GM20431 (cell line): ENCODE measurements at regions not wholly inside any gene's neighbourhood (a gene's known extent, or its start where the extent isn't known, plus 50 kb on each side); places are given as distances from the start of the nearest gene placed in this dataset.

Source experiments
- in situ Hi-C: fragments of 300-500 bp; cut with MseI, MboI; formaldehyde crosslinking; loops from one replicate; pipeline ENCODE4 v1.15.0; 2020; ENCODE audit warnings: low sequenced_read_pairs; ENCODE audit not compliant: unreplicated experiment

DNA sequence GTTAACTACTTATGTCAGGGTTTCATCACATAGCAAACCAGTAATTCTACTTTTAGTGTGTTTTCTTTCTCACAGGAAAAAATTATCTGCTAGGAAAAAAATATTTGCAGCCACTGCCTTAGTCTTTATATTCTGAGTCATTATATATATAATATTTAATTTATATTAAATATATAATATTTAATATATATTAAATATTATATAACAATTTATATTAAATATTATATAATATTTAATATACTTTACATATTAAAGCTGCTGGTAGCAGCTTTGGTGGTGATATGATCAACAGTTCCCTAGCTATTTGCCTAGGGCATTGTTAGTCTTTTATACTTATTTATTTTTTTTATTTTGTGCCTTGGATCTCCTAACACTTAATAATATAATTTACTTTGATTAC, 381.6 kb downstream of the STIM2 start:
- in situ Hi-C loops = no loop called here

GRCh38 chr4:27245216-27245615, 384.6 kb downstream of the STIM2 start:
- in situ Hi-C loops = no loop called here

- in situ Hi-C loops = no loop called here
These were observed 388.2 kb downstream of the STIM2 start for GRCh38 chr4:27248829-27249228.

DNA sequence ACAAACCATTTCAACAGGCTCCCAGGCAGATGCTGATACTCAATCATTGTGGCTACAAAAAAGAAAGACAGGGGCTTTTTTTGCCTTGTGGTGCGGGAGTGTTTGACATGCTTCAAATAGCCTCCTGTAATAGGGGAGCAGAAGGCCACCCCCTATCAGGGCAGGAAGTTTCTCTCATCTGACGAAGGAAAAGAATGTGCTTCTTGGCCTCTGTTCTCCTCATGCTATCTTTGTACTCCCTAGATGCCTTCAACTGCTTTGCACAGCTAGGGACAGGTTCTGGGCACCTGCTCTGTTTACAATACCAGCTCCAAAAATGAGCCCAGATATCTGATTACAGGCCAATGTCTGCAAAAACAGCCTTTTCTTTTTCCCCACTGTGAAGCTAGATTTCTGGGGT, 391.1 kb downstream of the STIM2 start:
- in situ Hi-C loops = no loop called here

- in situ Hi-C loops = no loop called here
These were observed 406.8 kb downstream of the STIM2 start for GRCh38 chr4:27267339-27267969.

DNA sequence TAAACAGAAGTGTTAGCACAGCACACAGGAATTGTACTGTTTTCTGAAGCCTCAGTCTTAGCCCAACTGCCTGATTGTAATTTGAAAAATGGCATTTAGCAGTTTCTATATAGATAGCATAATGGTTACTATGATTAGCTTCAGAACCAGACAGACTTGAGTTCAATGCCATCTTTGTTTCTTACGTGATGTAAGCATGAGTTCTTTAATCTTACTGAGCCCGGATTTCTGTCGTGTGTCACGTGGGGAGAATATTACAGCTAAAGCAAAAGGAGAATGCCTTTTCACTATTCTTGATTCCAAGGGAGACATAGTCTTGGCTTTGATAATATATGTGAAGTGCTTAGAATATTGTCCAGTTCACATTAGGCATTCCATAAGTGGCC, 407.3 kb downstream of the STIM2 start:
- in situ Hi-C loops = no loop called here

DNA sequence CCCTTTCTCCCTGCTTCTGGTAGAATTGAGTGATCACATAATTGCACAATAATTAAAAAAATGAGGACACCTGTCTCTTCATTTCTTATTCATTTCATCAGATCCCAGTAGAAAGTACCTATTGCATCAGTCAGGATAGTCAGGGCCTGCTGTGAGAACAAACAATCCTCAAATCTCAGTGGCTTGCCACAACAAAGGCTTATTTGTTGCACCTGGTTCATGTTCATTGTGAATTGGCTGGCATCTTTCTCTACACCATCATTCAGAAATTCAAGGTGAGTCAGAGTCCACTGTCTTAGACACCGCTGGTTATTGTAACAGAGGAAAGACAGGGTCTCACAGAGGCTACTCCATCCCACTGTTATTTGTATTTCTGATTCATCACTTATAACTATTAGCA, 409.8 kb downstream of the STIM2 start:
- in situ Hi-C loops = no loop called here

- in situ Hi-C loops = no loop called here
These were observed 410.9 kb downstream of the STIM2 start for GRCh38 chr4:27271555-27271954.

DNA sequence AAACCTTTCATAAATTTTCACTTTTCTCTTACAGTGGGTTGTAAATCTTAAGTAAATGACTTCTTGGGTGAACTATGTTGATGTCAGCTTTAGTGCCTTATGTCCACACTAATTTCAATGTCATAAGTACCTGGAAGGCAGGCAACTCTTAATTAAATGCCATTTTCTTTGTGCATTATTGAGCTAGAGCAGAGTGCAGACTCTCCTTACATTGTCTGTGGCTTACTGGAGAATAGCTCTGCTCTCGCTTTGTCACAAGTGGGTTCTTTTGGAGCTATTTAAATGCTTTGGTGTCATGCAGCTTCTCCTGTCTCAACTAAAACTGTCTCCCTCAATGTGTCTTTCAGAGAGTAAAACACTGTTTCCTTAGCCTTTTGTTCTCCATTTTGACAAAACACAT, 411.6 kb downstream of the STIM2 start:
- in situ Hi-C loops = no loop called here

DNA sequence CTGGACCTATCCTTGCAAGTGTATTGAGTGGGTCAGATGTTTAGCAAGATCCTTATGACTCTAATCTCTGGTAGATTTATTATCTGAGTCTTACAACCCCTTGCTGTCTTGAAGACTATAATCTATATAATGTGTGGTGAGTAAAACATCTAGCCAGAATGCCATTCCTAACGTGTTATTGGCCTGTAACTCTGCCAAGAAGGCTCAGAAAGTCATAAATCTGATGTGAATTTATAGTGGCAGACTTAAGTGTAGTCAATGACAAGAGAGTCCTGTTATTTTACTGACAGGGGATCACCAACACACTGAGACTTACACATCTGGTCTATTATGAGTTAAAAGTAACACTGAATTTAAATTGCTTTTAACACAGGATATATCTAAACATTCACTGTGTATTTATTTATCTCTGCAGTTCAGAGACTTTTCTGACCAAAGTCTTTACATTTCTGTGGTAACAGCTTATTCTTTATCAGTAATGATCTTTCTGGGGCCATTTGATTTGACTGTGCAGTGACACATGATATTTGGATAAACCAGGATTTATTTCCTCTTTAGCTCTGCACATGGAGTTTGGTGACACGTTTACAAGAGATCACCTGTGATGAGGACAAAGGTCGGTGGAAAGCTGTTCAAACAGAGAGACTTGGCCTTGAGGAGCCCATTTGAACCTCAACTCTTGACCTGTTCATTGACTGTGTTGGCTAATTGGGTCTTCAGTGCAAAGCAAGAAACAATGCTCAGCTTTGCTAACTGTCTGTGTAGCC, 415.8 kb downstream of the STIM2 start:
- in situ Hi-C loops = no loop called here

DNA sequence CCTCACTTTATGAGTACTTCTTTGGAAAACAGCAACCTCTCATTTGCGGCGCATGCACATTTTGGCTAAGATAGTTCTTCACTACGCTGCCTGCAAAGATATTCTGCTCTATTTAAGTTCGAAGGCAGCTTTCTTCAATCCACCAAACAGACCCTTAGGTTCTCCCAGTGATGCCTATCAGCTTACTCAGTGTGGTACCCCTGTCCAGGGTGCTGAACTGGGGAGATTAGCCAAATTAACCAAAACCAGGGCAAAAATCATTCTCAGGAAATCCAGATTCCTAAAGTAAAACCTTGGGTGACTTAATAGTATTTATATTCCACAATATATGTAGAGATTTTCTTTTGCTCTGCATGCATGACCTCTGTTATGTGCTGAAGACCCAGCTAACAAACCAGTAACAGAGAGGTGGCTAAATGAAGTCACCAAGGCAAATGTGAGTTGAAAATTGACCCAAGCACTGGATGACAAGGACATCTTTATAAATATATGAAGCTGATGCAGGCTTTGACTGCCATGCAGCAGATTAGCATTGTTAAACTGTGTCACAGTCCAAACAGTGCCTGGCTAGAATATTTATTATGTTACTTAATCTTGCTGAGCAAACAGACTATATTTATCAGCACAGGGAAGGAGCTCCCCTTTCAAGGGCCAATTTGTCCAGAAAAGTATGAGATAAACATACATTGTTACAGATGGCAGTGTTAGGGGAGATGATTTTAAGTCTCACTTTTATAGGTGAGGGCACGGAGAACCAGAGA, 418.2 kb downstream of the STIM2 start:
- in situ Hi-C loops = no loop called here

DNA sequence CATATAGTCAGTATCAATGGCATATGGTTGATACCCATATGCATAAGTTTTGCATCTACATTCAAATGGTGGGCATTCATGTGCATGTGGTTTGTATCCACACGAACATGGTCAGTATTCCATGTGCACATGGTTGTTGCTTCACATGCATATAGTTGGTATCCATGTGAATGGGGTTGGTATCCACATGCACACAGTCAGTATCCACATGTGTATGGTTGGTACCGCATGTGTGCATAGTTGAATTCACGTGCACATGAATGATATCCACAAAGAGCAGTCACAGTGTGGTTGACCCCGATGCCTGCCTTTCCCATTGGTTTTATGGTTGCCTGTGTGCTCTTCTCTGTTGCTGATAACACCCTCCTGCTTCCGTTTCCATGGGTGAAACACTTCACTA, 427.9 kb downstream of the STIM2 start:
- in situ Hi-C loops = no loop called here

GRCh38 chr4:27289704-27290103, 429.1 kb downstream of the STIM2 start:
- in situ Hi-C loops = no loop called here

DNA sequence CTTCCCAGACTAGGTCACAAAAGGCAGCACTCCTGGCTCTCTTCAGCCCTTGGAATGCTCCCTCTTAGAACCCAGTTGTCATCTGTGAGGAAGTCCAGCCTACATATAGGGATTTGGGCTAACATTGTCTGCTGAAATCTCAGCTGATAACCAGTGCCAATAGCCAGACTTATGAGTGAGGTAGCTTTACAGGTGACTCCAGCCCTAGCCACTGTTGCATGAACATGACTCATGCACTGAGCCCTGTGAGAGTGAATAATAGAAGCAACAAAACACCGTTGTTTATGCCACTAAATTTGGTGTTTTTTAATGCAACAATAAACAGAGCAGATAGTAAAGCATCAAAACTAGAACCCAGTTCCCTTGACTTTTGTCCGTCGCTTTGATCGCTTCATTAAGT, 433.2 kb downstream of the STIM2 start:
- in situ Hi-C loops = no loop called here

- in situ Hi-C loops = loop anchor here (25.0 kb wide), 1 partner anchor 242 kb away; no protein-coding TSS in a partner anchor
These were observed 444.1 kb downstream of the STIM2 start for GRCh38 chr4:27304751-27305150.

DNA sequence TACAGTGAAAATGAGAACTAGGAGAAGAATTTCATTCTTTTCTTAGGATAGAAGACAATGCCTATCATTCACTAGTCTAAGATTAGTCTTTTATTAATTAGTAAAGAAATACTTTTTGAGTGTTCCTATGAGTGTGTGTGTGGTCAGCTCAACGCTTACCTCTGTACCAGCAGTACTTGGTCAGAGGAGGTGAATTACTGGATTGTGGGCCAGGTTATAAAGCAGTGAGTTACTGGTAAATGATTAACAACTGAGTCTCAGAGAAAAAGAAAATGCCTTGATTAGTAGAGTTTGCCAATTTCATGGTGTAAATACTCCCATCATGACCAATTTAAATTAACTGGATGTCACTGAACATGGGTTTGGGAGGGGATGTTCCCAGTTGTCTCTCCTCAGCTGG, 444.6 kb downstream of the STIM2 start:
- in situ Hi-C loops = loop anchor here (25.0 kb wide), 1 partner anchor 243 kb away; no protein-coding TSS in a partner anchor

GRCh38 chr4:27308379-27308778, 447.7 kb downstream of the STIM2 start:
- in situ Hi-C loops = loop anchor here (25.0 kb wide), 1 partner anchor 246 kb away; no protein-coding TSS in a partner anchor

DNA sequence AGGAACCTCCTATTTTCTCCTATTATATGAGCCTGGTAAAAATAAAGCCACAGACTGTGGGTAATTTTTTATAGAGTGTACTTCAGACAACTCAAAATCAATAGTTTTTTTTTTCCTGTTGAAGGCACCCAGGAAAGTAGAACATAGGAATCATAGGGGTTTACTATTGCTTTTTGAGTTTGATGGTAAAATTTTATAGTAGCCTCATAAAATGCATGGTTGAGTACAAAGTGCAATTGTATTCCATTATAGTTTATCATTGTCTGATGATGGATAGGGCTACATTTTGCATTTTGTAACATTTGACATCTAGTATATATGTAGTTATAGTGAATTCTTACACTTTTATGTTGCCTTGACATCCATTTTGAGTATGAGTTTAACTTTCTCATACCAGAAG, 455.0 kb downstream of the STIM2 start:
- in situ Hi-C loops = loop anchor here (25.0 kb wide), 1 partner anchor 253 kb away; no protein-coding TSS in a partner anchor

GRCh38 chr4:27316176-27316575, 455.5 kb downstream of the STIM2 start:
- in situ Hi-C loops = loop anchor here (25.0 kb wide), 1 partner anchor 254 kb away; no protein-coding TSS in a partner anchor

DNA sequence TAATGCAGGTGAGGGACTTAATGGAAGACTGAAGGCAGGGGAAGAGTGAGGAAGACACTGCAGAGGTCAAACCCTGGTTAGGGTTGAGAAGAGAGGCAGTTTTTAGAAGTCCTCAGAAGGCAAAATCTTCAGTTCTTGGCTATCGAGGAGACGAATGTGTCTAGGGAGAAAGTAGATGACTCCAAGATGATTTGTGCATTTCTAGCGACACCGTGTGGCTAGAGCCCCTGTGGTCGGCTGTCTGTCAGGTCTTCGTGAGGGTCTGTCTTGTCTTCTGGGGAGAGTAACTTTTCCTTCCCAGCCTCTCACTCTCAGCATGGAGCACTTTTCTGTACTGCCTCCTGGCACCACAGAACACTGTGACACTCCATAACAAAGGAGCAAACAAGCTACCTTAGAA, 458.1 kb downstream of the STIM2 start:
- in situ Hi-C loops = loop anchor here (25.0 kb wide), 1 partner anchor 256 kb away; no protein-coding TSS in a partner anchor

DNA sequence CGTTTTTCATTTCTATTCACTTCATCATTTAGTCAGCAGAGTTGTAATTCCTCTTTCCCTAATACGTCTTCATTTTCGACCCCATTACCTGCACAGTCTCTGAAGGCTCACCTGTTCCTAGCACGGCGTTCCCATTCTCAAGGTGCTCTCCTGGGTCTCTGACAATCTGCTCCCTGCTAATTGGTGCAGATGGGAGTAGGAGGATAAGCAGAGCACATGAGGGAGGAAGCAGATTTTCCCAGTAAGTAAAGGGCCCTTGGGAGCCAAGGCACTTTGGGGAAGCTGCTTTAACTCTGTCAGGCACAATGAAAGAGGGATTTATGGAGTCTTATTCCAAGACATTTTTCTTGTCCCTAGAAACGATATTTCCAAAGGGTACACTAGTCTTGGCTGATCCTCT, 466.4 kb downstream of the STIM2 start:
- in situ Hi-C loops = no loop called here
